ENCODE measurements at regions not wholly inside any gene's neighbourhood (a gene's known extent, or its start where the extent isn't known, plus 50 kb on each side); places are given as distances from the start of the nearest gene placed in this dataset.

DNA sequence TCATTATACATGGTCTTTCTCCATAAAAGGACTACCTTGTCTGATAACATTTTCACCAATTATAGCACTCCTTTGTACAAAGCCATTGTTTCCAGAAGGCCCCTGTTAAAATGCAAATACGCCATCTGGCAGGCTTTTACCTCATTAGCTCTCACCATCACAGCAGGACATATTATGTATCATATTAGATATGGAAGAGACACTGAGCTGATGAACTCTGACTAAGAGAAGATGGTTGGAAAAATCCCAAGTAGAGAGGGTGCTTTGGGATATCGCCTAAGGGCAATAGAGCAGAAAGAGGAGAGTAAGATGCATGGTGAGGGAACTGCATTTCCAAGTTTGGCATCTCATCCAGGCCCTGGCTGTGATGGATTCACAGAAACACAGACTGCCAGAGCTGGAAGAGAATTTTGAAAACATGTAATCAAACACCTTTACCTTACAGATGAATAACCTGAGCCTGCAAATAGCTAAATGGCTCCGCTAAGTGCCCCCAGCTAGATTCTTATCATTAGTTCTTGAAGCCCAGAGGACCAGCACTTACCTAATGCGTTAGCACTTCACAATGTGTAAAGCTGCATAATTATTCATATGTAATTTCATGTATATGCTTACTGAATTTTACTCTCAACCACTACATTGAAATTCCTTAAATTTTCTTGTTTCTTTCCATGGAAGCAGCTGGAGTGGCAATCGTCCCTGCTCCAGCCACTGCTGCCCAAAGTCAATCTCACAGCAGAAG lies 393.6 kb upstream of the IZUMO3 start:
- Histone ChIP-seq H3K9me1 (ENCODE audit: control insufficient read depth, extremely low read depth, insufficient read depth, low read length) (no peaks in the 10 kb centered on the region), H3K9me3 (ENCODE audit: control insufficient read depth, low read depth, low read length) (no peaks in the 10 kb centered on the region), H3K79me2 (ENCODE audit: control insufficient read depth, insufficient read depth, low read length) (no peaks in the 10 kb centered on the region), H3K27ac (ENCODE audit: control insufficient read depth, insufficient read depth, low read length) (no peak overlapping the region), H3K4me2 (ENCODE audit: control insufficient read depth, extremely low read depth, insufficient read depth, low read depth, low read length) (no peak overlapping the region), H3K4me1 (ENCODE audit: control insufficient read depth, extremely low read depth, insufficient read depth, low read length) (no peaks in the 10 kb centered on the region), H3K36me3 (ENCODE audit: control insufficient read depth in 2 of 2, extremely low read depth in 1 of 2, insufficient read depth in 2 of 2, low read length in 2 of 2) (no peaks in the 10 kb centered on the region), H4K20me1 (ENCODE audit: control insufficient read depth, extremely low read depth, insufficient read depth, low read length) (no peaks in the 10 kb centered on the region), H3K4me3 (ENCODE audit: control insufficient read depth in 2 of 3, extremely low read depth in 1 of 3, insufficient read depth in 2 of 3, low read depth in 1 of 3, low read length in 3 of 3) (no peak overlapping the region), H3K9ac (ENCODE audit: control insufficient read depth, extremely low read depth, insufficient read depth, low read length) (no peak overlapping the region), H3K27me3 (ENCODE audit: control insufficient read depth, extremely low read depth, insufficient read depth, low read length) (no peaks in the 10 kb centered on the region), H2AFZ (ENCODE audit: control insufficient read depth, low read length) (no peak overlapping the region)
- TF ChIP-seq, protein P1, sequence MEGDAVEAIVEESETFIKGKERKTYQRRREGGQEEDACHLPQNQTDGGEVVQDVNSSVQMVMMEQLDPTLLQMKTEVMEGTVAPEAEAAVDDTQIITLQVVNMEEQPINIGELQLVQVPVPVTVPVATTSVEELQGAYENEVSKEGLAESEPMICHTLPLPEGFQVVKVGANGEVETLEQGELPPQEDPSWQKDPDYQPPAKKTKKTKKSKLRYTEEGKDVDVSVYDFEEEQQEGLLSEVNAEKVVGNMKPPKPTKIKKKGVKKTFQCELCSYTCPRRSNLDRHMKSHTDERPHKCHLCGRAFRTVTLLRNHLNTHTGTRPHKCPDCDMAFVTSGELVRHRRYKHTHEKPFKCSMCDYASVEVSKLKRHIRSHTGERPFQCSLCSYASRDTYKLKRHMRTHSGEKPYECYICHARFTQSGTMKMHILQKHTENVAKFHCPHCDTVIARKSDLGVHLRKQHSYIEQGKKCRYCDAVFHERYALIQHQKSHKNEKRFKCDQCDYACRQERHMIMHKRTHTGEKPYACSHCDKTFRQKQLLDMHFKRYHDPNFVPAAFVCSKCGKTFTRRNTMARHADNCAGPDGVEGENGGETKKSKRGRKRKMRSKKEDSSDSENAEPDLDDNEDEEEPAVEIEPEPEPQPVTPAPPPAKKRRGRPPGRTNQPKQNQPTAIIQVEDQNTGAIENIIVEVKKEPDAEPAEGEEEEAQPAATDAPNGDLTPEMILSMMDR (optimal IDR thresholded peaks at IDR 0.05 in 1 of 3, IDR thresholded peaks at IDR 0.05 in 1 of 3, conservative IDR thresholded peaks at IDR 0.05 in 1 of 3; ENCODE audit: extremely low read depth in 1 of 3, insufficient read depth in 2 of 3, low read length in 3 of 3): no peak
- no peak for TF ChIP-seq EZH2 (IDR thresholded peaks at IDR 0.05; ENCODE audit: low read length)
- DNase-seq (ENCODE audit: low read depth, low spot score): no peak
- FAIRE-seq: no peak
- dilution Hi-C loops (cut with MboI; ENCODE audit: extremely low pct_ligation_motif_present, low sequenced_read_pairs): no loop called here

DNA sequence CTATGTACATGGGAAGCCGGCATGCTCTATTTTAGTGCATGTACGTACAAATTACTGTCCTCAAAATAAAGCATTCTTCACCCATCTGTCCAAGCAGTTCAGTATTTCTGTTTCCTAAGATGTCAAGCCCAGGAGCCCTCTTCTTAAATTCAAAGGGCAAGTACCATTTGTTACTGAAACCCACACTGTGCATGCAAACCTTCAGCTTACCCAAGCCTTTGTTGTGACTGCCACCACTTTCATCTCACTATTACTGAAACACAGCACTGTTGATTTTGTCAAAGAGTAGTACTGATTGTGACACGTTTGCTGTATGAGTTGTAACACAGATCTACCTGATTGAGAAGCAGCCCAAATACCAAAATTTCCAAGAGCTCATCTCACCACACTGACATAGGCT lies 390.4 kb upstream of the IZUMO3 start:
- H3K79me2 ChIP-seq (ENCODE audit: control insufficient read depth, insufficient read depth, low read length): no peaks in the 10 kb centered on the region
- no peak overlapping the region for H3K9ac ChIP-seq (ENCODE audit: control insufficient read depth, extremely low read depth, insufficient read depth, low read length)
- H2AFZ ChIP-seq (ENCODE audit: control insufficient read depth, low read length): no peak overlapping the region
- H3K27me3 ChIP-seq (ENCODE audit: control insufficient read depth, extremely low read depth, insufficient read depth, low read length): no peaks in the 10 kb centered on the region
- H3K9me3 ChIP-seq (ENCODE audit: control insufficient read depth, low read depth, low read length): no peaks in the 10 kb centered on the region
- FAIRE-seq: no peak
- no peaks in the 10 kb centered on the region for H3K9me1 ChIP-seq (ENCODE audit: control insufficient read depth, extremely low read depth, insufficient read depth, low read length)
- H3K27ac ChIP-seq (ENCODE audit: control insufficient read depth, insufficient read depth, low read length): no peak overlapping the region
- dilution Hi-C loops (cut with MboI; ENCODE audit: extremely low pct_ligation_motif_present, low sequenced_read_pairs): no loop called here
- H3K4me3 ChIP-seq (ENCODE audit: control insufficient read depth in 2 of 3, extremely low read depth in 1 of 3, insufficient read depth in 2 of 3, low read depth in 1 of 3, low read length in 3 of 3): no peak overlapping the region
- H3K4me1 ChIP-seq (ENCODE audit: control insufficient read depth, extremely low read depth, insufficient read depth, low read length): no peaks in the 10 kb centered on the region
- no peak for DNase-seq (ENCODE audit: low read depth, low spot score)
- no peak overlapping the region for H3K4me2 ChIP-seq (ENCODE audit: control insufficient read depth, extremely low read depth, insufficient read depth, low read depth, low read length)
- TF ChIP-seq, protein P1 (optimal IDR thresholded peaks at IDR 0.05 in 1 of 3, IDR thresholded peaks at IDR 0.05 in 1 of 3, conservative IDR thresholded peaks at IDR 0.05 in 1 of 3; ENCODE audit: extremely low read depth in 1 of 3, insufficient read depth in 2 of 3, low read length in 3 of 3): no peak
- TF ChIP-seq EZH2 (IDR thresholded peaks at IDR 0.05; ENCODE audit: low read length): no peak
- H3K36me3 ChIP-seq (ENCODE audit: control insufficient read depth in 2 of 2, extremely low read depth in 1 of 2, insufficient read depth in 2 of 2, low read length in 2 of 2): no peaks in the 10 kb centered on the region
- no peaks in the 10 kb centered on the region for H4K20me1 ChIP-seq (ENCODE audit: control insufficient read depth, extremely low read depth, insufficient read depth, low read length)
